ENCODE measurements at regions not wholly inside any gene's neighbourhood (a gene's known extent, or its start where the extent isn't known, plus 50 kb on each side); places are given as distances from the start of the nearest gene placed in this dataset.
"Not testable (repeated sequence)": the region's sequence is repeated elsewhere in the genome, so short reads cannot be mapped to it uniquely, and the experiment has no call there.

GRCh38 chr2:208800887-208801286, 394.3 kb downstream of the PTH2R start:
- not testable (repeated sequence) for DNase-seq (ENCODE audit: low read depth)

GRCh38 chr2:208807756-208808155, 401.2 kb downstream of the PTH2R start:
- no peak for DNase-seq (ENCODE audit: low read depth)

DNA sequence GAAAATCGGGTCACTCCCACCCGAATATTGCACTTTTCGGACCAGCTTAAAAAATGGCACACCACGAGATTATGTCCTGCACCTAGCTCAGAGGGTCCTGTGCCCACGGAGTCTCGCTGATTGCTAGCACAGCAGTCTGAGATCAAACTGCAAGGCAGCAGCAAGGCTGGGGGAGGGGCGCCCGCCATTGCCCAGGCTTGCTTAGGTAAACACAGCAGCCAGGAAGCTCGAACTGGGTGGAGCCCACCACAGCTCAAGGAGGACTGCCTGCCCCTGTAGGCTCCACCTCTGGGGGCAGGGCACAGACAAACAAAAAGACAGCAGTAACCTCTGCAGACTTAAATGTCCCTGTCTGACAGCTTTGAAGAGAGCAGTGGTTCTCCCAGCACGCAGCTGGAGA, 405.3 kb downstream of the PTH2R start:
- not testable (repeated sequence) for DNase-seq (ENCODE audit: low read depth)

DNA sequence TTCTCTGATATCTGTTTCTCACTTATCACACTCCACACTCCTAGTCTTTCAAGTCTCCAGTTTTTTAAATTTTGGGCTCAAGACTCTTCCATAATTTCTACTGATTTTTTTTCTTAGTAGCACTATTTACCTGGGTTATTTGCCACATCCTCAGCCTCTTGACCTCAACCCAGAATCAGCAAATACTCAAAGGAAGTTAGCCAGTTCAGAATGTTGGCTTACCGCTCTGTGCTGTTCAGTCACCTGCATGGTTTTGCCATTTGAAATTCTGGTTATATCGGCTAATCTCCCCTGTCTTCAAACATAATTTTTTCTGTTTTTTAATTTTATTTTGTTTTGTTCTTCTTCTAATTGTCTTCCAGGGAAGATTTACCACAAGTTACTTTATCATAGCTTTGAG, 412.6 kb downstream of the PTH2R start:
- no peak for DNase-seq (ENCODE audit: low read depth)

DNA sequence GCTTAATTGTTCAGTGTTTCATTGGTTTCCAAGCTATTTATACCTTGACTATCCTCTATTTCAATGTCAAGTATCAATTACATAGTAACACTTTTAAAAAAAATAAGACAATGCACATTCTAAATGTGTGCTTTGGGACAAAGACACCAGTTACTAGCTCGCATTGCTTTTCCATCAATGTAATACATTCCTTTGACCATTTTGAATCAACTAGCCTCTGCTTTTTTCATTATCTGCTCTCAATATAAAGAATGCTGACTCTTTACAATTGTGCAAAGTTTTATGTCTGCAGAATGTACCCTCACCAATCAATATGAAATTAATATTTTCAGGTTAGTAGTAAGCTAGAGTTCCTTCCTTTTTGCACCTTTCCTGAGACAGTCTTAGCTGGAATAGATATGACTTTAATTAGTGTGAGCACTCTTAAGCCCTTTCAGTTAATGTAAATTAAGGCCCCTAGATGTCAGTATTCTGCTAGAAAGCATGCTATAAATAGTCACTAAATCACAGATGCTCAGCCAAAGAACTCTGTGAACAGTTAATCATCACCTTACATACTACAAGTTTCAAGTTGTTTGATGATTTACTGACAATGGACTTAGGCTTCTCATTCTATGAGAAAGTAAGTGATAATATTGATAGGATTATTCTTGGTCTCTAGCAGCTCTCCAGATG, 413.6 kb downstream of the PTH2R start:
- DNase-seq (ENCODE audit: low read depth): no peak

DNA sequence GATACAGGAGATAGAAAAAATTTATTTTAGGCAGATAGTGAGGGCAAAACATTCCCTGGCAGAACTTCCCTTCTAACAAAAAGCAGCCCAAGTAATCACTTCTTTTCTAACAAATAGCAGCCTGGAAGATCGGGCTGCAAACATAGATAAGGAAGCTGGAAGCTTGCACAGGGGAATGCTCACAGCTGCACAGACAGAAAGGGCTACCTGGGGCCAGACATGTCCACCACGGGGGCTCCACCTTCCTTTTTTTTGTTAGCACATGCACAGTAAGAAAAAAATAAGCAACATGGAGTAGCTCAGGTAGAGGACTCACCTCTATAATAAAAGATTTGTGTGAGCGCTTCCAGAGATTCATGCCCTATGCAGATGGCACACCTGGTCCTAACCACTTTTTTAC, 420.5 kb downstream of the PTH2R start:
- DNase-seq (ENCODE audit: low read depth): no peak

DNA sequence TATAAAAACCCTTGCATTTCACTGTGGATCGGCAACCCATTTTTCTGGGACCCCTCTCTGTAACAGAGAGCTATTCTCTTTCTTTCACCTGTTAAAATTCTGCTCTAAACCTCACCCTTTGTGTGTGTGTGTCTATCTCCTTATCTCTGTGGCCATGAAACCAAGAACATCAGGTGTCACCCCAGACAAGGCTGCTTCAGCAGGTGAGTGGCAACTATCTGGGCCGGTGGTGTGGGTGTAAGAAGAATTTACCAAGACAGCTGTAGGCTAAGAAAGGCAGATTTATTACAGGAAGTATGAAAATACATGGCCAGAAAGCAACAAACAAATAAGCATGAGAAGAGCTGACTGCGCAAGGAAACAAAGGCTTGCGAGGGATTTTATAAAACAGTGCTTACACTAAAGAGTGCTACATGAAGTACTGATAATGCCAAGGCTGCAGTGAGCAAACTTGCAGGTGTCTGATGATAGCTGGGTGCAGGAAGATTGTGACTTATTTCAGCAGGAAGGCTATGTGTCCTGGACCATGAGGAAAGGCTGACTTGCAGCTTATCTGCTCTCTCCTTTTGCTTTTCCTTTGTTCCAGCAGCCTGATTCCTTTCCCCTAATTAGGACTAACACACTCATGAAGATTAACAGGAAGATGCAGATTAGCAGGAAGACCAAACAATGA, 421.1 kb downstream of the PTH2R start:
- no peak for DNase-seq (ENCODE audit: low read depth)

DNA sequence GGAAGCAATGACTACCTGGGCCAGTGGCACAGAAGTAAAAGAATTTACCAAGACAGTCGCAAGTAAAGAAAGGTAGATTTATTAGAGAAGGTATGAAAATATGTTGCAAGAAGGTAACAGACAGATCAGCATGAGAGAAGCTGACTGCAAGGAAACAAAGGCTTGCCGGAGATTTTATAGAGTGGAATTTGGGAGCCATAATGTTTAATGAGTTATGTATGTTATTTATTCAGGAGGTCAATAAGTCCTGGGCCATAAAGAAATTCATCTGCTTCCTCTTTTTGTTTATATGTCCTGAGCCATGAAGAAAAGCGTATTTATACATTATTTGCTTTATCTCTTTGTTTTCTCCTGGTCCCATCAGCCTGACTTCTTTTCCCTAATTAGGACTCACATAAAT, 423.6 kb downstream of the PTH2R start:
- DNase-seq (ENCODE audit: low read depth): no peak

DNA sequence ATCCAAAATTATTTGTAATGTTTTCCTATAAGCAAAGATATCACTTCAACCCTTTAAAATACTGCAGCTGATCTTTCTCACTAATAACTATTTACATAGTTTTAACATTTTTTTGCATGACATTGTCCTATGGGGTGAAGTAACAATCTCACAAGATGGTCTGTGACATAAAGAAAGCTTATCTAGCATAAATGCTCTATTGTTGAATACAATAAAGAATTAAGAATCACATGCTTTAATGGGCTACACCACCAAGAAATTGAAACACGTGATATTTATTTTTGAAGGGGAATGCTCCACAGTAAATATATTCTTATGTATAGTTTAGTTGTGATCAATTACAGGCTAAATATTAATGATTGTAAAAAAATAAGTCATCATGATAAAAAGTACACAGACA, 441.1 kb downstream of the PTH2R start:
- no peak for DNase-seq (ENCODE audit: low read depth)

- no peak for DNase-seq (ENCODE audit: low read depth)
Observed at GRCh38 chr2:208854717-208855116, 448.1 kb downstream of the PTH2R start.

GRCh38 chr2:208867374-208867773, 460.8 kb downstream of the PTH2R start:
- no peak for DNase-seq (ENCODE audit: low read depth)

GRCh38 chr2:208872591-208872990, 466.0 kb downstream of the PTH2R start:
- DNase-seq (ENCODE audit: low read depth): no peak

GRCh38 chr2:208879666-208880065, 473.1 kb downstream of the PTH2R start:
- DNase-seq (ENCODE audit: low read depth): no peak

- DNase-seq (ENCODE audit: low read depth): no peak
Observed at GRCh38 chr2:208880171-208880570, 473.6 kb downstream of the PTH2R start.

GRCh38 chr2:208890486-208890885, 483.9 kb downstream of the PTH2R start:
- DNase-seq (ENCODE audit: low read depth): no peak

GRCh38 chr2:208892203-208892602, 485.6 kb downstream of the PTH2R start:
- DNase-seq (ENCODE audit: low read depth): no peak

DNA sequence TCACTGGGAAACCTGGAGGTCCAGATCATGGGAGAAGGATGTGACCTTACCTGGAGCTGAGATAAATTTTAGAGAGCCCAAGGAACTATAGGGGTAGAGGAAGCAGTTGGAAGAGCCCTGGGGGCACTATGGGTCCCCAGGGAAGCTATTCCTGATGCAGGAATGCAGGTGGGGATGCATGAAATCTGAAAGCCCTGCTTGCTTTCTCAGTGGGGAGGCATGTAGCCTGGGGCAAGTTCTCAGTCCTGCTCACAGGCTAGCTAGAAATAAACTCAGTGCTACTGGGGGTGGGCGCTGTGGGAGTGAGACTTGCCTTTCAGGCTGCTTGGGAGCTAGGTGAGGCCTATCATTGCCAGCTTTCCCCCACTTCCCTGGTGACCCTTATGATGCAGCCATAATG, 499.7 kb downstream of the PTH2R start:
- DNase-seq (ENCODE audit: low read depth): no peak

- DNase-seq (ENCODE audit: low read depth): no peak
Observed at GRCh38 chr2:208915401-208915800, 508.4 kb upstream of the MAP2 start.

DNA sequence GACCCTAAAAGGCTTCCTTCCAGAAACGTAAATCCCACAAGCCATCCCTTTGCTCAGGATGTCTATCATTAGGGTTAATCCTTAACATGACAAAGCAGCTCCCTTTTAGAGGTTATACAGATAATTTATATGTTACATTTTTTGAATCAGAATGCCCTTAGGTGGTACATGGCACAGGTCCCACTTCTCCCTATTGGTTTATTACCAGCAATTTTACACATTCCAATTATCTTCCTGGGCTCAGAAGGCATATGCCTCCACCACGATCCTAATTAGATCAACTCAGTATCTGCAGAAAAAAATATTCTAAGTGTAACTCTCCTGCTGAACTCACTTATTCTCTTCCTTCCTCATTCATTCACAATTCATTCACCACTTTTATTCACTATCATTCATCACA, 507.0 kb upstream of the MAP2 start:
- no peak for DNase-seq (ENCODE audit: low read depth)

DNA sequence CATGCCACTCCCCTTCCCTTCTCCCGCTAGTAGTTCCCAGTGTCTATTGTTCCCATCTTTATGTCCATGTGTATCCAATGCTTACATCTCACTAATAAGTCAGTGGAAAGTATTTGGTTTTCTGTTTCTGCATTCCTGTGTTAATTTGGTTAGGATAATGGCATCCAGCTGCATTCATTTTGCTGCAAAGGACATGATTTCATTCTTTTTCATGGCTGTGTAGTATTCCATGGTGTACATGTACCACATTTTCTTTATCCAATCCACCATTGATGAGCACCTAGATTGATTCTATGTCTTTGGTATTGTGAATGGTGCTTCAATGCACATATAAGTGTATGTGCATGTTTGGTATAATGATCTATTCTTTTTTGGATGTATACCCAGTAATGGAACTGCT, 502.5 kb upstream of the MAP2 start:
- not testable (repeated sequence) for DNase-seq (ENCODE audit: low read depth)

DNA sequence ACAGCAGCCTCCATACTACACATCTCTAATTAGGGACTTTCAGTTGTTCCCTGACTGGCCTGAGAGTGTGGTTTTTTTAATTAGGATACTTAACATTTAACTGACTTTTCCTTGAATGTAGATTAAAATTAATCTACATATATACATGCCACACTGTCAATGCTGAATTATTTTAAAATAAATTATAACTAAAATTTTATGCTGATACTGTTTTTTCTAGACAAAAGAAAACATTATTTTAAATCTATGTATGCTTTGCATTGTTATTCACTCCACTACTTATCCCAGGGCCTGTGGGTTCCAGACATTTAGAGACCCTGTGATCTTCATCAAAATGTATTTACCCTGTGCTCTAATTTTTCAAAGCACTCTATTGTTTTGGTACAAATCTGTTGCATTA, 496.0 kb upstream of the MAP2 start:
- no peak for DNase-seq (ENCODE audit: low read depth)

DNA sequence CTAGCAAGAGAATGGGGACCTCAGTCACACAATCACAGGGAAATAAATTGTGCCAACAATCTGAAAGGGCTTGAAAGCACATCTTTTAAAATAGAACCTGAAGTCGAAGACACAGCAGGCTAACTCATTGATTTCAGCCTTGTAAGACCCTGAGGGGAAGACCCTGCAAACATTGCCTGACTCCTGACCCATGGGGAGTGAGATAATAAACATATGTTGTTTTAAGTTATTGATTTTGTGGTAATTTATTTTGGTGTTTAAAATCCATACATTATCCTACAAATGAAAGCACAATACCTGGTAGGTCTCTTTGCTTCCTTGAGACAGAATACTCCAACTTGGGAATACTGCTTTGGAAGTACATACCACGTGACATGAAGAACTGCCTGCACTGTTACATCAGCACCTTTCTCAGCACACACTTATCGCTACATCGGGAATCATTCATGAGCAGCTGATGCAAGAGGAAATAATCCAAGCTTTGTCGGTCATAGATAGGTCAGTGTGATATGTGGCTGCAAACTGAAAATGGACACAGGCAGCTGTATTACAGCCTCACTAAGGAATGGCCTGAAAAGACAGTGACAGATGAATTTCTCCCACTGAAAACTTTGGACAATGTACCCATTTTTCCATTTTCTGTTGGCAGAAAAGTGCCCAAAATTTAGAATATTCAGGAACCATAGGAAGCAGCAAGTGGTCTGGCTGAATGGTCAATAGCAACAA, 494.5 kb upstream of the MAP2 start:
- DNase-seq (ENCODE audit: low read depth): peak; percentile 39

DNA sequence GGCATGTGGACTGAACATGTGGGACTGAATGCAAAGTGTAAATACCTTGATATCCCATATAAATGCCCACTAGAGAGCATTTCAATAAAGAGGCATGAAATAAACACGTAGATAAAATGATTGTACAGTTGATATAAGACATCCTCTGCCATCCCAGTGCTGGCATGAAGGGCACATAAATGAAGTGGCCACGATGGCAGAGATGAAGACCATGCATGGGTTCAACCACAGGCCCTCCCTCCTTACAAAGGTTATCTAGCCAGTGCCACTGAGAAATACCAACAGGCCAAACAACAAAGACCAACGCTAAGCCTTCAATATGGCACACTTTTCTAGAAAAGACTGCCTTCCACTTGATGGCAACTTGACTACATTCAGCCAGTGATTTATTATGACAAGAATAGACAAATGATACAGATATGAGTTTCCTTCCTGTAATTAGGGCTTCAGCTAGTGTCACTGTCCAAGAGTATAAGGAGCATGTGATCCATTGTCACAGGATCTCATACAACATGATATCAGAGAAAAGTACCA, 493.9 kb upstream of the MAP2 start:
- DNase-seq (ENCODE audit: low read depth): no peak

Measured in fibroblast of the conjunctiva (primary cell).